NCI-H1105 treated with DMSO at 0.1 percent for 48 hours (cell line): ENCODE measurements at regions not wholly inside any gene's neighbourhood (a gene's known extent, or its start where the extent isn't known, plus 50 kb on each side); places are given as distances from the start of the nearest gene placed in this dataset.
"Not testable (repeated sequence)": the region's sequence is repeated elsewhere in the genome, so short reads cannot be mapped to it uniquely, and the experiment has no call there.

Experiments
- DNase-seq: peaks from one replicate; lab custom pipeline; 2025; lab: John Stamatoyannopoulos, UW

DNA sequence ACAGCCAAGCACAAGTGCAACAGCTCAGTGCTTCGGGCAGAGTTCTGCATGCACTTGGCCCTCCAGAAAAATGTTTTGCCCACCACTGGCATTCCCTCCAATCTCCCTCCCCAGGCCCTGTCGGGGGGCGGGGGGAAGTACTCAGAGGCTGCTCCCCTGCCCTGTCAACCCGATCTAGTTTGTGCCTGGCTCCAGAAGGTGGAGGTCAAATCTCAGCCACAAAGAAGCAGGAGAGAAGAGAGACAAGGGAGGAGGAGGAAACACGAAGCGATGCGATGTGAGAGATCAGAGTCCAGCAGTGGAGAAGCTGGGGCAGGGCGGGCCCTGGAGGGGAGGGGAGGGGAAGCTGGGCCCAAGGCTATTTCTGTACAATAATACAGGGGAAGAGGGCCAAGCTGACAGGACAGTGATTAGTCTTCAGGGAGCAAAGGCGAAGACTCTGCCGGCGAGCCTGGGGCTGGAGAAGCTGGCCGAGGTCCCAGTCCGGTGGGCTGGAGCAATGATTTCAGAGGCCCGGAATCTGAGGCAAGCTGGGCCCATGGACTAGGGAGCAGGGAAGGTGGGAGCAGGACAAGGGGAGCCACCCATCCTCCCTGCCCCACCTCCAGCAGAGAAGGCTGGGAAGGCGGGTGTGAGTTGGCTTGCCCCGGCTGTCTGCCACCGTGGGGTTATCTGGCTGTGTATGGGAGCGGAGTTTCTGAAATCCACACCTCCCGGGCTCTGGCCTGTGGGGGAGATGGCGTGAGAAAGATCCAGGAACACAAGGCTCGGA lies 167.1 kb downstream of the EFNB1 start:
- DNase-seq, result no peak

DNA sequence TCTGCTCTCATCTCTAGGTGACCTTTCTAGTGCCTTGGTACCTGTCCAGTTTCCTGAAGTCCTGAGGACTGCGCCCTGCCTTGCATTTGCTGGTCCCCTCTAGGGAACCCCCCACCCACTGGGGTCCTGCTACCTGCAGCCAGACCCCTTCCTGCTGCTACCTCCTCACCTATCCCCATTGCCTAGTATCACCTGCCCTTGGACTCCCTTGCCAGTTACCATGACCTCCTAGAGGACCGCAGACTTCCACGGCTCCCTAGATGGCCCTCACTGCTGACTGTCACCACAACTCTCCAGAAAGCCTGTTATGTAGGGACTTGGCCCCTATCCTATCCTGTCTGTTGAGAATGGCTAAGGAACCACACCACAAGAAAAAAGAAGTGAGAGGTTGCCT lies 166.6 kb downstream of the EFNB1 start:
- DNase-seq, result no peak

GRCh38 chrX:68994891-68995255 lies 166.1 kb downstream of the EFNB1 start:
- DNase-seq, result no peak

DNA sequence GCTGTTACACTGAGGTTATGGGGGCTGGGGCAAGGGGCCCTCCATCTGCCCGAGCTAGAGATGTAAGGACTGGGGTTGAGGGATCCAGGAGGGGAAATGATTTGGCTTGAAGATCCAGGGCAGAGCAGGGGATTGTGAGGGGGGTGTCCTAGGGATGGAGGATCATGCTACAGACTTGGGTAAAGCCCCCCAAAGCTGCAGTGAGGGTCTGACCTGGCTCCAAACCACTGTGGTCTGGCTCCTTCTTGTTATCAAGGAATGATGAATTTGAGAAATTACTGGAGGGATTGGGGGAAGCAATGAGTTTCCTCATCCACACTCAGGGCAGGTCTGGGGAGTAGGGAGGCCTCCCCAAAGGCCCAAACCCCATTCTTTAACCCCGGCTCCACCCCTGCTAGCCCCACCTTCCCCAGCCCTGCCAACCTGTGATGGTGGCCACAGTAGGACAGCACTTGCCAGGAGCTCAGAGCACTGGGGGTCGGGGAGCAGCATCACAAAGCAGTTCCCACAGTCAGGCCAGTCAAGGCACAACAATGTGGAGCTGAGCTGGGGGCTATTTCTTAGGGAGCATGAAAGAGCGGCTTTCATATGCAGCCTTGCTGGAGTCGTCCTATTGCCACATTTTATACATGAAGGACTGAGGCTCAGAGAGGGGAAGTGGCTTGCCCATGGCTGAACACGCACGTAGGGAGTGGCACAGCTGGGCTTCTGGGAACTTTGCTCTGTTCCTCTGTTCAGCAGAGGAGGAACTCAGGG lies 165.5 kb downstream of the EFNB1 start:
- no peak for DNase-seq

DNA sequence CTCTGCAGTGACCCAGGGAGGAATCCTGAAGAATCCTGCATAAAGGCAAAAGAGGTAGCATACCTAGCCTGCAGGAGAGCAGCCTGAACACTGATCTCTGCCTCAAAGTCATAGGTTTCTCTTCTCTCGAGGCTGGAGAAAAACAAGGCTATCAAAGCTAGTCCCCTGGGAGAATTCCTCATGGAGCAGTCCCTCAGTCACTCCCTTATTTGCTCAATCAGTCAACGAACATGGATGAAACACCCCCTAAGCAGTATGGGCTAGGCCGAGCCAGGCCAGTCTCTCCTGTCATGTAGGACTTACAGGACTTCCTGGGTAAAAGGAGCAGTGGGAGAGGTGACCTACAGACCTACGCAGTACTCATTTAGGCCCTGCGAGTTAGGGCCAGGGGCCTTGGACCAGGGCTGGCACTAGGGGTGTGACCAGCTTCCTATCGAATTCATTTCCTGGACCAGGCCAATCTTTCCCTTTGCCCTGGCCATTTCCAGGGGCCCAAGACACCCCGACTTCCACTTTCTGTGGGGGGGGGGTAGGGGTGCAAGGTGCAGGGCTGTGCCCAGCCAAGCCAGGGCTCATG lies 164.1 kb downstream of the EFNB1 start:
- DNase-seq, result no peak

DNA sequence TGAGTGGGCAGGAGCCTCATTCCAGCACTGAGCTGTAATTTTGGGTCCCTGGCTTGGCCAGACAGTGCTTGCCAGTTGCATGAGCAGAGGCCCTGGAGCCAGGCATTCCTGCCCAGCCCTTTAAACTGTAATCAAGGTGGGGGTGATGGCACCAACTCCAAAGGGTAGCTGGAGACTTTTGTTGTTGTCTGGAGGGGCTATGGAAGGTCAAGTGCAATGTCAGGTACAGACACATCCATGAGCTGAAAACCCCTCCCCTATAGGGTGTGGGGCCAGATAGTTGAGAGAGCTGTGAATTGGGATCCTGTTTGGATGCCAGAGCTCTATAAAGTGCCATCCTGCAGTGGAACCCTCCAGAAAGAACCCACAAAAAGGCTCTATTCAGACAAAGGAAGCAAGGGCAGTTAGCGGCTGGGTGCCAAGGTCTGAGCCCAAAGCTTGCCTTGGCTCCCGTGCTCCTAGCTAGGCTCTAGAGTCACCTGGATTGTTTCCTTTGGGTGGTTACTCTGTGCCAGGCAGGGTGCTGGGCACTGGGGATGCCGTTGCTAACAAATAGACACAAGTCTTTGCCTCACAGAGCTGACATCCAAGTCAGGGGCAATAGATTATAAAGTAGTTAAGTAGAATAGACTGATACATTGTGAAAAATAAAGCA lies 163.0 kb downstream of the EFNB1 start:
- DNase-seq, result no peak

- DNase-seq, result no peak
Measured at GRCh38 chrX:68990948-68991347, 162.1 kb downstream of the EFNB1 start.

DNA sequence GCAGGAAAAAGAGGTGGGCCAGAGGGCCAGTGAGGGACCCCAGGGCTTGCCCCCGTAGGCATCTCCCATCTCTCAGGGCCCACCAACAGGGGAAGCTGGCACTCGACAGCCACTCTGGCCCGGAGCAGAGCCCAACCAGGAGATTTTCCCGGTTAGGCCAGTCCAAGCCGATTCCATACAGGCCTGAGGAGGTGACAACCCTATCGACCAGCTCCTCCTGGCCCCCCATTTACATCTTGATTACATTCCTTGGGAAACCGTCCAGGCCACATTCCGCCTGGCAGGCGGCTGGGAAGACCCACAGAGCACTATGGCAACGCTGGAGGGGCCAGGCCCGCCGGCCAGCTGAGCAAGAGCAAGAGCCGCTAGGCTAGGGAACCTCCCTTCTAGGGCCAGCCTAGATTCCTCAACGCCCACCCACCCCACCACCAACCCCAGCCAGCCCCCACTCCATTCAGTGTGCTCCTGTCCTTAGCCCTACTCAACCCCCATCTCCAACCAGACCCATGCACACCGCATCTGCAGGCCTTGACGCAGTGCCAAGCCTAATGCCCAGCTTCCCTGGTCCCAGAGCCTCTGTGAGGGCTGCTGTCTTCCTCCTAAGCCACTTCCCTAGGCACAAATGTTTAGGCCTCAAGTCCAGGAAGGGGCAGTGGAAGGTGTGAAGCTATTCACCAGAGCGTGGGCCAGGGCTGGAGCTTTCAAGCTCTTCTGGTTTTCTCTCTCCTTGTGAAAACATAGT lies 161.2 kb downstream of the EFNB1 start:
- DNase-seq, result no peak

DNA sequence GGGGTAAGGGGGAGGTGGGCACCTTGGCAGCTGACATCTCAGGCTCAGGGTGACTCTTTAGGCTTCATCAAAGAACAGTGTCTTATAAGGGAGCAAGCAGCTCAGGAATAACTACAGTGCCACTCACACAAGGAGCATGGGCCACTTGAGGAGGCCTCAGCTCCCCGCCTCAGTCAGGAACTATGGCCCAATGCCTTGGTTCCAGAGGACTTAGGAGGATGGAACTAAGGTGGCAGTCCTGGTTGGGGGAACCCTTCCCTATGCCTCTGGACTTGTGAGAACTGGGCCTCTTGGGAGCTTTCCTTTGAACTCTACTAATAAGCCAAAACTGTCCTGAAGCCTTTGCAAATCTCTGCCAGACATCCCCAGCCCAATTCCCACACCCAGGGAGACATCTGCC lies 160.6 kb downstream of the EFNB1 start:
- DNase-seq, result no peak

GRCh38 chrX:68988865-68989264 lies 160.0 kb downstream of the EFNB1 start:
- no peak for DNase-seq

GRCh38 chrX:68985135-68985755 lies 156.4 kb downstream of the EFNB1 start:
- DNase-seq, result no peak

GRCh38 chrX:68983004-68983857 lies 154.4 kb downstream of the EFNB1 start:
- no peak for DNase-seq

DNA sequence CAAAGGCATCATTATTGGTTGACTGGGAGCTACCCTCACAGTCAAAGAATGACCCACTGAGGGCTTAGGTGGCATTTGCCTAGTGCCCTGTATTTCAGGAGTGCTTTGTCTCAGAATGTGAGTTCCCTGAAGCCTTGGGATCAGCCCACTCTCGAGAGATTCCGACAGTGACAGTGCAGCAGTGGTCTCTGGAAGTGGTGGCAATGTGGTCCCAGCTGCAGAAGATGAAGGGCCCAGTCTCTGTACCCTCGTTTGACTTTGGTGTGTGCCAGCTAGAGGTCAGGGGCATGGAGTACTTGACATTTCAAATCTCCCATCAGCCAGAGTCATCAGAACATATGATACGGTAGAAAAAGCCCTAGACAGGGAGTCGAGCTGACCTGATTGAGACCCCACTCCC lies 153.7 kb downstream of the EFNB1 start:
- no peak for DNase-seq

DNA sequence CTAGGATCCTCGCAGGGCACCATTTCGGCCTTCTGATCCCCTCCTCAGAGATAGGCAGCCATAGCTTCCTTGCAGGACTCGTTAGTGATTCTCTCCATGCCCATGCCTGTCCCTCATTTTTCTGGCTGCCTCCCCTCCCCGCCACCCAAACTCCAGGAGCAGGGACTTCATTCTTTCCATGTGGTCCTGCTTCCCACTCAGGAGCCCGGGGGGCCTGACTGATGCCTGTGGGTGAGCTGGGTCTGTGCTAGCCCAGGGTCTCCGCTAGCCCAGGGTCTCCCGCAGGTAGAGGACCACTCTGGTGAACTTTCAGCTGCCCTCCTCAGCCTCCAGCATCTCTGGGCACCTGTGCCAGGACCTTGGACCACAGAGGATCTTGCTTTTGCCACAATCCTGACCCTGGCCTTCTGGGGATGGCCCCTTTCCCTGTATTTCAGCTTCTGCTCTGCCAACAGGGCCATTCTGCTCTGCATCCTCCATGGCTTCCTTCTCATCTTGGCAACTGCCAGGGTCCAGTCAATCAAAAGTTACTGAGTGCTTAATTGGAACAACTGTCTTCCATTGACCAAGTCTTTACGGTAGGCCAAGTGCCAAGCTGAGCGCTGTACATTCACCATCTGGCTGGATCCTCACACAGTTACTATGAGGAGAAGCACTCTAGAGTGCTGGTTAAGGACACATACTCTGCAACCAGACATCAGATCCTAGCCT lies 152.2 kb downstream of the EFNB1 start:
- DNase-seq, result no peak

GRCh38 chrX:68978655-68979054 lies 149.8 kb downstream of the EFNB1 start:
- DNase-seq, result no peak

DNA sequence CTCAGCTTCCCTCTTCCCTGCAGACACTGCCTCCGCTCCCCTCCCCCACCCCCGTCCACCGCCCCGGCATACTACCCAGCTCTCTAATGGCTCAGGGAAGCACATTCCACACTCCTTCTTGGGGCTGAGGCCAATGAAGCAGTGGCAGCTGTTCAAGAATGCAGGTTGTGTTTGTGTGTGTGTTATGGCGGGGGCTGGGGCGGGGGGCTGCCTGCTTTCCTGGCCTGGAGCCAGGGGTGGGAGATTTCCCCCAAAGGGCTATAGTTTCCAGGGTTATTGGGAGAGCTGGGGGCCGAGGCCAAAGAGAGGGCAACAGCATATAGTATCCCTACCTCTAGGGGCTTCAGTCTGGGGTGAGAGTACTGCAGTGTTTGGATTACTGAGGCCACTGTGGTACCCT lies 149.4 kb downstream of the EFNB1 start:
- DNase-seq, result no peak

- no peak for DNase-seq
Measured at GRCh38 chrX:68953331-68953730, 124.5 kb downstream of the EFNB1 start.

DNA sequence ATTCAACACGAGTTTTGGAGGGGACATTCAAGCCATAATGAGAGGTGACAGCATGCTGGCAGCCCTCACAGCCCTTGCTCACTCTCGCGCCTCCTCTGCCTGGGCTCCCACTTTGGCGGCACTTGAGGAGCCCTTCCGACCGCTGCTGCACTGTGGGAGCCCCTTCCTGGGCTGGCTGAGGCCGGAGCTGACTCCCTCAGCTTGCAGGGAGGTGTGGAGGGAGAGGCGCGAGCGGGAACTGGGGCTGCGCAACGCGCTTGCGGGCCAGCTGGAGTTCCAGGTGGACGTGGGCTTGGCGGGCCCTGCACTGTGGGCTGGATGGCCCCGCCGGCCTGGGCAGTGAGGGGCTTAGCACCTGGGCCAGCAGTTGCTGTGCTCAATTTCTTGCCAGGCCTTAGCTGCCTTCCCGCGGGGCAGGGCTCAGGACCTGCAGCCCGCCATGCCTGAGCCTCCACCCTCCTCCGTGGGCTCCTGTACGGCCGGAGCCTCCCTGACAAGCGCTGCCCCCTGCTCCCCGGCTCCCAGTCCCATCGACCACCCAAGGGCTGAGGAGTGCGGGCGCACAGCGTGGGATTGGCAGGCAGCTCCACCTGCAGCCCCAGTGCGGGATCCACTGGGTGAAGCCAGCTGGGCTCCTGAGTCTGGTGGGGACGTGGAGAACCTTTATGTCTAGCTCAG lies 123.3 kb downstream of the EFNB1 start:
- not testable (repeated sequence) for DNase-seq

- DNase-seq, result no peak
Measured at GRCh38 chrX:68950937-68951336, 122.1 kb downstream of the EFNB1 start.
